Fibroblast of mammary gland (primary cell): ENCODE measurements at regions not wholly inside any gene's neighbourhood (a gene's known extent, or its start where the extent isn't known, plus 50 kb on each side); places are given as distances from the start of the nearest gene placed in this dataset.

Source experiments
- DNase-seq: peaks from one replicate; pipeline ENCODE4 v3.0.0-alpha.2; 2010; ENCODE audit warnings: low read depth
- H3K4me3 ChIP-seq: 2 replicates; pipeline ENCODE4 v1.5.1; 2011; ENCODE audit warnings: low read depth, mild to moderate bottlenecking, low read length, moderate library complexity; ENCODE audit not compliant: control insufficient read depth
- CTCF ChIP-seq: conservative IDR thresholded peaks from 2 replicates; pipeline ENCODE4 v1.5.1; 2011; ENCODE audit warnings: low read depth, low read length, inconsistent platforms; ENCODE audit not compliant: control insufficient read depth, insufficient read depth

DNA sequence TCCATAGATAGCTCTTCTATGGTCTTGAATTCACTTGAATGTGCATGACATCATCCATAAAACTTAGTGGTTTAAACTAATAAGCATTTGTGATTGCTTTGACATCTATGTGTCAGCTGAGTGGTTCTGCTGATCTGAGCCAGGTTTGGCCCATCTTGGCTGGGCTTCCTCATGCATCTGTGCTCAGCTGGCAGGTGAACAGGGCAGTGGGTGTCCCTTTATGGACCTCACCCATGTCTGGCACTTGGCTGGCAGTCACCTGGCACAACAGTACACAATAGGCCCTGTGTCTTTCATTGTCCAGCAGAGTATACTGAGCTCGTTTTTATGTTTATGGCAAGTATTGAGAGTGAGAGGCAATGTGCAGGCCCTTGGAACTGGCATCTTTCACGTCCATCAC is 73.7 kb upstream of the CNTN6 start:
- no peak overlapping the region for H3K4me3 ChIP-seq
- DNase-seq = no peak
- no peak for TF ChIP-seq CTCF

- no peak overlapping the region for H3K4me3 ChIP-seq
- TF ChIP-seq CTCF = no peak
- DNase-seq = no peak
Observed at GRCh38 chr3:1026395-1026794, 66.4 kb upstream of the CNTN6 start.

DNA sequence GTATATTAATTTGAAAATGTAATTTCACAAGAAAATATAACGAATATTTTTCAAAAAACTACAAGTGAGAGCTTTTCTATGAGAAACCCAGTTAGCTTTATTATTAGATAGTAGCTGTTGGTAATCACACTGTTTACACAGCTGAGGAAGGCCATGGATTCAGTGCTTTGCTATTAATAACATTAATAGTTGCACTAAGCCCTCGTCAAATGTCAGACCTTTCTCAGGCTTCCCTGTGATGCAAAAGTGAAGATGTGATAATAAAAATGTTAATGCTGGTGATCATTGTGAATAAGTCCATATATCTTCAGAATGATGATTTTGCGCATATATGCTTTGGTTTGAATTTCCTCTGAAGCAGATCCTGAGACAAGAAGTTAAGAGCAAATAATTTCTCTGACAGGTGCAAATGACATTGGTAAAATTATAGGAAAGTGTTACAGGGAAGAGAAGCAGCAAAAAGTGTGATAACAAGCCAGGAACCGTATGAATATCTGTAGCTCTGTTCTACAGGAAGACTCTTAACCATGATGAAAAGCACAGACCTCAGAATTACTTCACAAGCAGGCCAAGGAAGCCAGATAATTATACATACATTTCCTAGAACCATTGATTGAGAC is 56.5 kb upstream of the CNTN6 start:
- no peak overlapping the region for H3K4me3 ChIP-seq
- DNase-seq = no peak
- no peak for TF ChIP-seq CTCF

- TF ChIP-seq CTCF = no peak
- no peak overlapping the region for H3K4me3 ChIP-seq
- DNase-seq = no peak
Observed at GRCh38 chr3:1037631-1038030, 55.2 kb upstream of the CNTN6 start.
